Chondrocyte (in vitro differentiated cells): ENCODE measurements at regions not wholly inside any gene's neighbourhood (a gene's known extent, or its start where the extent isn't known, plus 50 kb on each side); places are given as distances from the start of the nearest gene placed in this dataset.

ENCODE experiments used
- DNase-seq: peaks from one replicate; pipeline ENCODE4 v3.0.0; 2021; ENCODE audit warnings: mixed read lengths, low spot score
- H3K27ac Mint-ChIP-seq: one replicate; pipeline ENCODE4 v1.8.0; 2021; ENCODE audit warnings: mild to moderate bottlenecking, moderate library complexity, mixed read lengths; ENCODE audit not compliant: unreplicated experiment
- H3K27me3 Mint-ChIP-seq: 2 replicates; pipeline ENCODE4 v1.8.0; 2021; ENCODE audit warnings: low read depth, mixed read lengths
- H3K36me3 Mint-ChIP-seq: 2 replicates; pipeline ENCODE4 v1.8.0; 2021; ENCODE audit warnings: low read depth, mixed read lengths
- H3K4me1 Mint-ChIP-seq: 2 replicates; pipeline ENCODE4 v1.8.0; 2021; ENCODE audit warnings: low read depth, mild to moderate bottlenecking, mixed read lengths
- H3K4me3 Mint-ChIP-seq: one replicate; pipeline ENCODE4 v1.8.0; 2021; ENCODE audit warnings: mild to moderate bottlenecking, moderate library complexity, mixed read lengths; ENCODE audit not compliant: unreplicated experiment
- H3K9me3 Mint-ChIP-seq: 2 replicates; pipeline ENCODE4 v1.8.0; 2021; ENCODE audit warnings: low read depth, mixed read lengths
- CTCF ChIP-seq: fragments of 200-600 bp; sonication (generic); IDR thresholded peaks from 2 replicates; pipeline ENCODE4 v1.5.0; 2021; ENCODE audit warnings: antibody characterized with exemption, mild to moderate bottlenecking, moderate library complexity

- Mint-ChIP-seq H3K27me3 (no peaks in the 10 kb centered on the region), H3K4me3 (no peak overlapping the region), H3K36me3 (no peaks in the 10 kb centered on the region), H3K9me3 (no peaks in the 10 kb centered on the region), H3K27ac (no peak overlapping the region), H3K4me1 (peaks cover 42% of the 10 kb centered on the region)
- TF ChIP-seq CTCF, result no peak
- DNase-seq, result no peak
Observed at GRCh38 chr5:12312343-12312742, 408.1 kb upstream of the CTNND2 start.

DNA sequence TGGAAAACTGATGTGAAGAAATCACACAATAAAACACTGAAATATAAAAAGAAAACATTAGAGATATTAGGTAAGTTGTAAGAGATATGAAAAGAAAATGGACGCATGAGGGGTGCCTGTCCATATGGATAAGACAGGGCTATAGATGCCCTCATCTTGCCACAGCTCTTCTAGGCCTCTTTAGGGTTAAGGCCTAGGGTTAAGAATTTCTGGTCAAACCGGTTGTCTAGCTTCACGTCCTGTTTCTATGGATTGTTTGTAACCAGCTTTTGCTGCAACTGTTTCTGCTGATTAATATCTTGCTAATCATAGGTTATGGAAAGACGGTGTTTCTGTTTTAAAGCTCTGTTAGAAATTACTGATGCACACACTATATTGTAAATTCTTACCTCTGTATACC lies 389.9 kb upstream of the CTNND2 start:
- Mint-ChIP-seq H3K4me3 (no peak overlapping the region), H3K36me3 (peaks cover 3% of the 10 kb centered on the region)
- no peak for TF ChIP-seq CTCF

GRCh38 chr5:12292610-12293204 lies 388.5 kb upstream of the CTNND2 start:
- no peak for DNase-seq
- peak; percentile 70 for TF ChIP-seq CTCF
- no peak overlapping the region for H3K27ac Mint-ChIP-seq
- peaks cover 29% of the 10 kb centered on the region for H3K9me3 Mint-ChIP-seq
- no peaks in the 10 kb centered on the region for H3K4me1 Mint-ChIP-seq
- H3K4me3 Mint-ChIP-seq, result no peak overlapping the region
- H3K36me3 Mint-ChIP-seq, result peaks cover 3% of the 10 kb centered on the region
- no peaks in the 10 kb centered on the region for H3K27me3 Mint-ChIP-seq

More for the DNA sequence above, 389.9 kb upstream of the CTNND2 start:
- H3K27ac Mint-ChIP-seq, result no peak overlapping the region
- peaks cover 29% of the 10 kb centered on the region for H3K9me3 Mint-ChIP-seq
- H3K4me1 Mint-ChIP-seq, result no peaks in the 10 kb centered on the region
- H3K27me3 Mint-ChIP-seq, result no peaks in the 10 kb centered on the region
- DNase-seq, result no peak

- no peak overlapping the region for H3K4me3 Mint-ChIP-seq
- peaks cover 9% of the 10 kb centered on the region for H3K27me3 Mint-ChIP-seq
- H3K4me1 Mint-ChIP-seq, result no peaks in the 10 kb centered on the region
- no peak for DNase-seq
- no peak overlapping the region for H3K27ac Mint-ChIP-seq
- H3K9me3 Mint-ChIP-seq, result no peaks in the 10 kb centered on the region
- no peaks in the 10 kb centered on the region for H3K36me3 Mint-ChIP-seq
- no peak for TF ChIP-seq CTCF
Observed at GRCh38 chr5:12284604-12285003, 380.4 kb upstream of the CTNND2 start.

DNA sequence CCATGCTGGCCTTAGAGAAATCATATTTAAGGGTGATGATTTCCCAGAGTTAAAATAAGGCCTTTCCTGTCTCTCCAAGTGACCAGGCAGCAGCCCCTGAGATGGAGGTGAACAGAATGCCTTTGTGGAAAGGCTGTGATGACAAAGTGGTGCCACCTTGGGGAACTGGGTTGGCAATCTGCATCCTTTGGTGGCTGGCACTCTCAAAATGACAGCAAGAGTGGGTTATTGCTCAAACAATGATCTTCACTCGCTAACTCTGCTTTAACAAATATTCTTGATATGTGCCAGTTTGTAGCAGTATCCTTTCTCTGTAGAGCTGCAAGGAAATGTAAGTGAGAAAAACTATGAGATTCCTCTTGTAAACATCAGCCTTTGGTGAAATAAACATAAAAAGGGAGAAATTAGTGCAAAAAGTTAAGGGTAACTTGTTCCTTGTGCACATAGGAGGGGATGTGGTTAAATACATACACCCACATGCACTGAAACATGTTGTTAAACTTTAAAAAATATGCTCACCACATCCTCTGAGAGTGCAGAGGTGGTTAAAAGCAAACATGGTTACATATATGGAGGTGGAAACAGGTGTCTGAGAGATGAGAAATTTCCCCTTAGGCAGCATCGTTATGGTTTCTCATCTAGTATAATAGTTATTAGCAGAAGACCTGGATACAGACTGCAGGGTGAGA lies 373.4 kb upstream of the CTNND2 start:
- Mint-ChIP-seq H3K4me1 (no peaks in the 10 kb centered on the region), H3K4me3 (no peak overlapping the region), H3K9me3 (no peaks in the 10 kb centered on the region), H3K27ac (no peak overlapping the region), H3K27me3 (peaks cover 15% of the 10 kb centered on the region), H3K36me3 (no peaks in the 10 kb centered on the region)
- DNase-seq, result no peak
- TF ChIP-seq CTCF, result no peak
